GM21526 (cell line): ENCODE measurements at regions not wholly inside any gene's neighbourhood (a gene's known extent, or its start where the extent isn't known, plus 50 kb on each side); places are given as distances from the start of the nearest gene placed in this dataset.
"Not testable (repeated sequence)": the region's sequence is repeated elsewhere in the genome, so short reads cannot be mapped to it uniquely, and the experiment has no call there.

Experiments used
- ATAC-seq: cut with Tn5 transposase; IDR thresholded peaks from one replicate; pipeline ENCODE4 v1.9.1; 2021; ENCODE audit warnings: moderate library complexity; ENCODE audit not compliant: unreplicated experiment, low FRiP score

DNA sequence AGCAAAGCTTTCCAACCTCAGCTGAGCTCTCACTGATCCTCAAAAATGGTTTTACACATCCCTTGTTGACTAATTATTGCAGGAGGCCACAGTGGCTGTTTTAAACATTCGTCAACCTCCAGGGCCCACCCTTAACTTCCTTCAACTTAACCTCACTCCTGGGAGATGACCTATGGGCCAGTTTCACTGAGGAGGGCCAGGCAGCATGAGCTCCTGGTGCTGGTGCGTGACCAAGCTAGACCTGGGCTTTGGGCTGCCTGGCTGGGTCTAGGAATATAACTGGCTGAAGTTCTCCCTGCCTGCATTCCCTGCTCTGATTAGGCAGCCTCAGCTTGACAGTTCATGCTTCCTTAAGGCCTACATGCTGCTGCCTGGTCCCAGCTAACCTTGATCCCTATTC is 273.7 kb upstream of the ATP11B start:
- ATAC-seq: no peak

DNA sequence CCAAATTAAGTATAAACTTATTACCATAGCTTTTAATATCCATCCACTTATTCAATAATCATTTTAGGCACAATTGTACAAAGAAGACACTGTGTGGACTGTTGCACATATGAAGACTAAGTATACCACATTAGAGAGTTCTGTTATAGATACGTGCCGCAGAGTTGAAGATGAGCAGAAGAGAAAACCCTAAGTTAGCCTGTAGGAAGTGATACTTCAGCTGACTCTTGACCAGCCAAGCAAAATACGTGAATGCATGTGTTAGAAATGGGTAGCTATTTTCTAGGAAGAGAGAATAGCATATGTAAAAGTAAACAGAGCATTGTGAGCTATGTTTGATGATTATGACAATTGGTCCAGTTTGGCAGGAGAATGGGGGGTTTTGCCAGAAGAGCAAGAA is 272.0 kb upstream of the ATP11B start:
- no peak for ATAC-seq

DNA sequence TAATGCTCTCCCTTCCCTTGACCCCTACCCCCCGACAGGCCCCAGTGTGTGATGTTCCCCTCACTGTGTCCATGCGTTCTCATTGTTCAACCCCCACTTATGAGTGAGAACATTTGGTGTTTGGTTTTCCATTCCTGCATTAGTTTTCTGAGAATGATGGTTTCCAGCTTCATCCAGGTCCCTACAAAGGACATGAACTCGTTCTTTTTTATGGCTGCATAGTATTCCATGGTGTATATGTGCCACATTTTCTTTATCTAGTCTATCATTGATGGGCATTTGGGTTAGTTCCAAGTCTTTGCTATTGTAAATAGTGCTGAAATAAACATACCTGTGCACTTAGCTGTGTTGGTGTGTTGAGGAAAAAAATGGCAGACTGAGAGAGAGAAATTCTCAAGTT is 269.9 kb upstream of the ATP11B start:
- ATAC-seq: not testable (repeated sequence)

DNA sequence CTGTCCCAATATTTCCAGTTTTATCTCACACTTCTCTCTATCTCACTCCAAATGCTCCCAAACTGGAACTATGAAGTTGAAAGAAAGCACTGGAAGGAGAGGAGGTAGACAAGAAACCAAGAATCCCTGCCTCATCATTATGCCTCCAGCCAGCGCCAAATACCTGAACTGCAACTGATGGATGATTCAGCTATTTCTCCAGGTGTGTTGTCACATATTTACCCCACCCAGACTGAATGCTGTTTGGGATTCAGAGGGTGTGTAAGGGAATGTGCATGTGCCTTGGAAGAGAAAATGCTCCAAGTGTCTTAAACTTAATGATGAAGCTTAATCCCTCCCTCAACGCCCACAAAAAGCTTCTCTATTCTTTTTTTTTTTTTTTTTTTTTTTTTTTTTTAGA is 269.5 kb upstream of the ATP11B start:
- no peak for ATAC-seq

DNA sequence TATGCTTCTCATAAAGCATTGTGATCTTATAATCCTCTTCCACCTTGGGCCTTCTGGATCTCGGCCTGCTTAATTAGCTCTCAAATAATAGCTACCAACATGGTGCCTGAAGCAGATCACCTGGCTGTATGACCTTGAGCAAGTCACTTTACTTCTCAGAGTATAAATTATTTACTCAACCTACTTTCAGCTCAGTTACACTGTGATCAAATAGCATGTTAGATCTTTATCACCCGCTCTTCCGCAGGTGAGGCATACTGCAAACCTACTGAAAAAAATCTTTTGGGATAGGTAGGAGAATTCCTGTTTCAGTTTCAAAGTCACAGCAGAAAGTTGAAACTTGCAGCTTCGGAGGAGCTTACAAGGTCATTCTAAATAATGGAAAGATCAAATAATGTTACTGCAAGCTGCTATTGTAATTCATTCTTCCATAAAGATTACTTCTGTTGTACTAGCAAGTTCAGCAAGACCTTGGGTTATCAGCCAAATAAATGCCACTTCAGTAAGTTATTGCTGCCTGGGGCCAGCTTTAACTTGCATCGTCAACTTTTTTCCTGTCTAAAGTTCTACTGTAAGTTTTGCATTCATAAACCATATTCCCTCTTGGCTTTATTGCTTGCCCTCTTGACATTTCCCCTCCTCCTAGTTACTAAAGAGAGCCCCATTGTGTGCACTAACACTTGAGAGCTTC is 268.4 kb upstream of the ATP11B start:
- ATAC-seq: no peak

DNA sequence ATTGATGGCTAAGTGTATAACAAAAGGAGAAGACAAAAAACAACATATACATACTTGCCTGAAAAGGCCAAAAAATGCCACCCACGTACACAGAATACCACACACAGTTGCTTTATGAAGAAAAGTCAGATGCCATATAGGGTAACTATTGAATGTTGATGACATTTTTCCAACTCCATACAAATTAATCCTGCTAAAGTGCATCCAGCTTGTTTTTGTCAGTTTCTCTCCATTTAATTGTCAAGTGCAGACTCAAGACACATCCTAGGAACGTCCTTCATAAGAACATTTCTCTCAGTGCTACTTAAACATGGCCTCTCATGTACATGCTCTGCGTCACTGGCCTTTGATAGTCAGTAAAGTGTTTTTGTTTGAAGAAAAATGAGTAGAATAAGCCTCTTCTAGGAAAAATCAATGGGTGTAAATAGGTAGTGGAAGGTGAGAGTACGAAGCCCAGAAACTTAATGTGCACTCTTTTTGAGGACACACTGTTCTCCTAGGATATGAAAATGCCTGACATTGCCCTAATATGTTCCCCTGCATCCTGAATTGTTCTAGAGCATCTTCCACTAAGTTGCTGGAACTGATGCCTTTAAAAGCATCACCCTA is 267.4 kb upstream of the ATP11B start:
- no peak for ATAC-seq

DNA sequence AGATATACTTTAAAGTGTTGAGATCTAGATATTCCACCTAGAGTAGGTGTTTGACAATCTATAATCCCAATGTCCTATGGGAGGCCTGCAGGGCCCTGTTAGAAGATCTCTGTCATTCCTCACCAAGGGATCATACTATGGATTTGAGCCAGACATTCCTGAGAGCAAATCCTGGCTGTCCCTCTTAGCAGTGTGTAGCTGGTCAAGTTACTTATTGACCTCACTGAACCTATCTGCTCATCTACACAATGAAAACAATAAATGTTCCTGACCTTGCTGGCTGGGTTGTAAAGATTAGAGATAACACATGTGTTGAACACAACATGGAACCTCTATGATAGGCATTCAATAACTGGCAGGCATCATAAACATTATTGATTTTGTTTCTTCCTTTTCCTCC is 265.6 kb upstream of the ATP11B start:
- no peak for ATAC-seq

DNA sequence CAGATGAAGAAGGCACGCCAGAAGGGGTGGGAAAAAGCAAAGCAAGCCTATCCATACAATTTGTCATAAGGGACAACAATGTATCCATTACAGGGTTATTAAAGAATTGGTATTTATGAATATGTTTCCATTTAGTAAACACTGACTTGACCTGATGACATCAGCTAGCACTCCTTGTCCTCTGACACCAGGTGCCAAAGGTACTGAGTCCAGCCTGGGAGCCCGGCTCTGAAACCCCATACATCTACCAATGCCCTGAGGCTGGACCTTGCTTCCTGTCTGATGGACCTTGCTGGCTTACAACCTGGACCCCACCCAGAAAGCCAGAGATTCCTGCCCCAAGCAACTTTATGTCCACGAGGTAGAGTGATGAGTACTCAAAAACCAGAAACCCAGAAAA is 263.0 kb upstream of the ATP11B start:
- ATAC-seq: no peak

DNA sequence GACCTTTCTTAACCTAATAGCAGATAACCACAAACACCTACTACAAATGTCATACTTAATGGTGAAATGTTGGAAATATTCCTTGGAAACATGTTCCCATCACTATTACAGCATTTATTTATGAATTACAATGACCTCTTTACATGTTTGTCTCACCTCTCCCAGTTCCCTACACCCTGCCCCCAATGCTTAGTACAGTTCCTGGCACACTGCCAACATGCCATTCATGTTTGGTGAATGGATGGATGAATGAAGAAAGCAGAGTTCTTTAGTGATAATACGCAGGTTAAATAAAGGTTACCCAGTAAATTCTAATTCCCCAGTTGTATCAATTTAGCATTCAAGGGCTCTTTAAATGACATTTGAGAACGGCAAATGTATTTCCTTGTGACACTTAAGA is 259.9 kb upstream of the ATP11B start:
- ATAC-seq: no peak

DNA sequence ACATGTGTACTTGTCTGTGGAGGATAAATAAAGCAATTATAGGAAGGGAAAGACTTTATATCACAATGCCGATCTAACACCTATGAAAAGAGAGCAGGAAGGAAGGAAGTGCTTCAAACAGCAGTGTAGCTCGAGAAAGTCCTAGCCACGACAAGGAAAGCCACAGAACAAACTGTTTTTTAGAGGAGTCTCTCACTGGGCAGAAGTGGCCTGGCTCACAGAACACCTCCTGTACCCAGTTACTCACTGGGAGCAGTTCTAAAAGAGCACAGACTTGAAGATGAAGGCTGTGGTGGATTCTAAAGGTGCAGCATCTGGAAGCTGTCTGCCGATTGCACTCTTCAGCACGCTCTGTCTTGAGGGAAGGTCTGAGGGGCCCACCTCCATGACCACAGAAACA is 248.8 kb upstream of the ATP11B start:
- no peak for ATAC-seq

DNA sequence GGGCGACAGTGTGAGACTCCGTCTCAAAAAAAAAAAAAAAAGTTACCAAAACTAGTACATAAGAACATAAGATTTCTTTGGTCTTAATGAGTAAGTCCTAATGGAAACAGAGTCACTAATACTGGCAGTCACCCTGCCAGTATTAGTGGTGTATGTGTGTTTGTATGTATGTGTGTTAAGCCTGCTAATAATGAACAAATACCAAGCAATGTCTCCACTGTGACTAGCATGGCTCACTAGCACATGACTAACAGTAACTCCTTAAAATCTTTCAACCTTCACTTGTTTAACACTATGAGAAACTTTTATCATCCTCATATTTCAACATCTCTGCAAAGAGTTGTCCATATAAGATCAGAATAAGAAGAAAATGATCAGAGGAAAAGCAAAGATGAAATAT is 231.0 kb upstream of the ATP11B start:
- no peak for ATAC-seq

DNA sequence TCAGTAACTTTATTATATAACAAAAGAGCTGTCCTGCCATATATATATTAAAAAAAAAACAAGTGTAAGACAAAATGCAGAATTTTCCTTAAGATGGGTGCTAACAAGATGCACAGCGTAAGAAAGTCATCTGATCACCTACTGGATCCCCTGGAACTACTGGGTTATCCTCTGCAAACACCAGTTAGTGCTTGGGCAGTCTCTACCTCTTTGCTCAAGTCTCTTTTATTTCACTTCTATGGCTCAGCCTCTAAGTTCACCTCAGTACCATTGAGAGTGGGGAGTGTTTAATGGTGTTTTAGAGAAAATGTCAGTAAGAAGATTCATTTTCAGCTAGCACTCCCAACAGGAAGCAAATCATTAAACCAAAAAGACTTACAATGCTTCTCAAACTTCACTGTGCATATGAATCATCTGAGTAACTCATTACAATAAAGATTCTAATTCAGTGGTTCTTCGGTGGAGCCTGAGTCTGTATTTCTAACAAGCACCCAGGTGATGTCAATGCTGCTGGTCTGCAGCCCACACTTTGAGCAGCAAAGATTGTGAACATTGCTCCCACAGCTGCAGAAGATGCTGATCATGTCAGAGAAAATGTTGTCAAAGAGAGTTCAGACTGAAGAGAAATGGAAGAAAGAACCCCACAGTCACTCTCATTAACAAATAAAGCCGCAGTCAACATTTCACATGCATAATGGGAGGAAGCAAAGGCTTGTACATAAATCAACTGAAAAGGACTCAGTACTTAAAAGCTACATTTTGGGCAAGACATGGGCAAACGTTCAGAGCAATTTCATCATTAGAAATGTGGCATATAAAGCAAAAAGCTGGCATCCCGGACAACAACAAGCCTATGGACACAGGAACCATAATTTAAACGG is 227.1 kb upstream of the ATP11B start:
- no peak for ATAC-seq

DNA sequence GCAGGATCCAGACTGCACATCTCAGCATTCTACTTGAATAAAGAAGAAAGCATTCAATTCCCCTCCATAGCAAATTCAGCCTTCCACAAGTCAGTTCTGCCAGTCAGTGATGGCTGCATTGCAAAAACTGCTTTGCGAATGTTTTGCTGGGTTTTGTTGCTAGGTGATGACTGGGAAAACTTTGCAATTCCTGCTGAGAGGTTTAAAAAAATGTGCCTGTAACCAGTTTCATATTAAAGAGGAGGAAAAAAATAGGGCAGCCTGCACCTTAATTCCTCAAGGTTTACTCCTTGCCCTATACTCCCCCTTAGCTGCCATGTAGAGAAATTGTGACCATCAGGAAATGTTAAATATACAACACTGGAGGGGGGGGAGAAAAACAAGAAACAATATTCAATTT is 225.6 kb upstream of the ATP11B start:
- ATAC-seq: no peak

DNA sequence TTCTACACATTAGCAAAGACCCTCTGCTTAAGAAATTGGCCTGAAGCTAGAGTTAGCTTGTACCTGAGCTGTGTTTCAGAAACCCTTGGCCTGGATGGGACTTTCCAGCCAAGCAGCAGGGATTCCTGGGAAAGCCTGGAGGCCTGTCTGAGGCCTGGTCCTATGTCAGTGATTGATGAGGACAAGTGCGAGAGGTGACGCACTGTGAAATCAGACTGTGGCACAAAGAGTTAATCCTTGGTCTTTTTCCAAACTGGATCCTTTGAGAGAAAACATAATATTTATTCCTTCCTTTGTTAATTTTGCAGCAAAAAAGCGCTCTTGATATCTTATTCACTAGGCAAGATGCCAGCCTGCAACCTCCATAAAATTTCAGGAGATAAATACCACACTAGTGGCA is 225.0 kb upstream of the ATP11B start:
- ATAC-seq: no peak

DNA sequence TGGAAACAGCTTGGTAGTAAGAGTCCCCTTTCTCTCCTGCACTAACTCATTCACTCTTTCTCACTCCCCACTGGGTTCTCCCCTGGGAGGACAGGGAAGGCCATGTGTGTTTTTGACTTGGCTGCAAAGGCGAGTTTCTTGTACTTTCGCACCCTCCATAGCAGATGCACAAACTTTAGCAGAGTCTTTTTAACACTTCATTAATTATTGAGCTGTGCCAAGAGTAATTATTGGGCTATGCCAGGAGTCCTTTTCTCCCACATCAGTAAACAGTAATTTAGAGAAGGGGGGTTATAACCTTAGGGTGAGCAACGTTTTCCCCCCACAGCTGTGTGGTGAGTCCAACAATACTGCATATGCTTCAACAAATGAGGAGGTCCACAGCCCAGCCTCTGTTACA is 224.4 kb upstream of the ATP11B start:
- no peak for ATAC-seq

DNA sequence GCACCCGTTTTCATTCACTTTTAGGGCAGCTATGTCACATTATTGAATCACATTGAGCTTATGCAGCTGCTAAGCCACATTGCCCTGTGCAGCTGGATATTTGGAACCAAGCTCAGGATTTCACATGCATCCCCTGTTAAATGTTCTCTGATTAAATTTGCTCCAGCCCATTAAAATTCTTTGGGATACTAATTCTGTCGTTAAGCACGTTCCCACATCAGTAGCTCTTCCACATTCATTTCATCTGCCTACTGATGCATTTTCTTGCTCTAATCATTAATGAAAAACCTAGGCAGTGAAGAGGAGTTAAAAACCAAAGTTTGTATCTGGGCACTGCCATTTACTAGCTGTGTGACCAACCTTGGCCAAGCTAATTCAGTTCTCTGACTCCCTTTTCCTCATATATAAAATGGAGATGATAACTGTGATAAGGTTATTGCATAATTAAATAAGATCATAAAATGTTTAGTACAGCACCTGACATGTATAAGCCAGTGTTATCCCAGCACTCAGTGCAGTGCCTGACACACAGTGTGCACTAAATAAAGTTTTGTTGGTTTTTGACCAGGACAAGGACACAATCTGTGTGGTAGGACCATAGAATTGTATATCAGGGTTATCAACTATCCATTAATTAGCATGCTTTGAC is 222.2 kb upstream of the ATP11B start:
- no peak for ATAC-seq

DNA sequence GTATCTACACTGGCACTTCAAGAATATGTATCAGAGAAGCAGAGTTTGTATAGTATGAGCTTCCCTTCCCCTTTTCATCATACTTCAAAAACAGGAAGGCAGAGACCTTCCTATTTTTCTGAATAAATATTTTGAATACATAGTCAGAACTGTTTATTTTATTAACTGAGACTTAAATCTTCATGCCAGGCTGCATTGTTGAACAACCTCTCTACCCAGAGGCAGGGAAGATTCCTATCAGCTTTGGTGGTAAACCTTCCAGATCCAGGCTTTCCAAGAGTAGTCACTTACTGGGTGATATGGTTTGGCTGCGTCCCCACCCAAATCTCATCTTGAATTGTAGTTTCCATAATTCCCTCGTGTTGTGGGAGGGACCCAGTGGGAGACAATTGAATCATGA is 217.4 kb upstream of the ATP11B start:
- ATAC-seq: no peak

DNA sequence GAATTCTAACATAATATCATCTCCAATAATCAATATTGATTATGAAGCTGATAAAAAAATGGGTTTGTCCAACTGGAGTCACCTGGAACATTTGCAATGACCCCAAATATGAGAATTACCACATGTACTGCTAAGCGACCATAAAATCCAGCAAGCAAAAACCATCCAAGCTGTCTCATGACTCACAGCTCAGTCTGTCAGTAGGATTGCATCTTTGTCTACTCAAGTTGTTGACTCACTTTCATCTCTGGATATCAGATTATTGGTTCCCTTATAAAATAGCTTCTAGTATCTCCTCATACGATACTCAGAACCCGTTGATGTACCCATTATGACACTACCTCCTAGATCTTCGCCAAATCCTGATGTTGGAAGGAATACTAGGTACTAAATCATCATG is 209.8 kb upstream of the ATP11B start:
- ATAC-seq: no peak

DNA sequence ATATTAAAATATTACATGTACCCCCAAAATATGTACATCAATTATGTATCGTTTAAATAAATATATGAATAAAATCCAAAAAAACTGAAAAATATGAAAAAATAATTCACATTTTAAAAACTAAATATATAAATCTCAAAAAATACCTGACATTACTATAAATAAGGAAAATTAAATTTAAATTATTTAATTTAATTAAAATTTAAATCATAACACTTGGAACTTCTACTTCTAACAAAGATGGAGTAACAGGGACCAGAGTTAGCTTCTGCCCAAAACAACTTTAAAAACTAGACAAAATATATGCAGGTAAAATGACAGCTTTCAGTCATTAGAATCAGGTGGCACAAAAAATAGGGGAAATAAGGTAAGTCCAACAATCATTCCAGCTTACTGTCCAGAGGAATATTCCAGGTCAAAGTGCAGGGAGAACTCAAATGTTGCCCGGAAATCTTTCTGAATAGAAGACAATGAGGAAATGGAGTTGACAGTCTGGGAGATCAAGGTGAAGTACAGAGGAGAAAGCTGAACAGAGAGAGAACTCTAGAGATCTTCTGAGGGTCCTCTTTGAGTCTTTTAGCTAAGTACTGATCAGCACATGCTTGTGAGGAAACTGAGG is 207.7 kb upstream of the ATP11B start:
- ATAC-seq: no peak

DNA sequence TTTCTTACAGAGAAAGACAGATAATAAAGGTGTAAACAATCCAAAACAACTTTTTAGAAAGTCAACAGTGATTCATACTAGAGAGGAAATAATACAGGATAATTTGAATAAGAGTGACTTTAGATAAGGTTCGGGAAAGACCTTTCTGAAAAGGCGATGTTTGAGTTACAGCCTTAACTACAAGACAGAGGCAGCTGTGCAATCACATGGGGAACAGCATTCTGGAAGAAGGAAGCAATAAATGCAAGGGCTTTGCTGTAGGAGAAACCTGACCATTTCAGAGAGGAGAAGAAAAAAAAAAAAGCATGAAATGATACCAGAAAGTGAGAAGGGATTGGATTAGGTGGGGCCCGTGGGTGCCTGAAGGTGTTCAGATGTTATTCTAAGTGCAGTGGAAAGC is 200.6 kb upstream of the ATP11B start:
- ATAC-seq: no peak
